Activated T-helper 1 cell treated with anti-CD3 and anti-CD28 coated beads, Interleukin-2, amount 50 U/mL, for 16 hours (primary cell): ENCODE measurements at regions not wholly inside any gene's neighbourhood (a gene's known extent, or its start where the extent isn't known, plus 50 kb on each side); places are given as distances from the start of the nearest gene placed in this dataset.
"Not testable (repeated sequence)": the region's sequence is repeated elsewhere in the genome, so short reads cannot be mapped to it uniquely, and the experiment has no call there.

Experiments used
- DNase-seq, 2 donors: peaks; one replicate each; pipeline ENCODE4 v3.0.0-alpha.2; 2020; ENCODE audit warnings: low read depth in 1 of 2, low spot score in 1 of 2

GRCh38 chr3:106116733-106117489 lies 248.1 kb upstream of the CBLB start:
- DNase-seq, result no peak

GRCh38 chr3:106117490-106117858 lies 248.7 kb upstream of the CBLB start:
- no peak for DNase-seq

- no peak for DNase-seq
These were observed 250.8 kb upstream of the CBLB start for GRCh38 chr3:106119614-106120082.

- DNase-seq, result no peak
These were observed 251.5 kb upstream of the CBLB start for GRCh38 chr3:106120356-106120755.

- DNase-seq, result no peak
These were observed 252.9 kb upstream of the CBLB start for GRCh38 chr3:106121491-106122289.

- DNase-seq, result no peak
These were observed 256.0 kb upstream of the CBLB start for GRCh38 chr3:106124818-106125217.

- DNase-seq, result no peak
These were observed 256.5 kb upstream of the CBLB start for GRCh38 chr3:106125321-106125720.

GRCh38 chr3:106126067-106126845 lies 257.4 kb upstream of the CBLB start:
- DNase-seq, result no peak

GRCh38 chr3:106126846-106127235 lies 258.0 kb upstream of the CBLB start:
- no peak for DNase-seq

- no peak for DNase-seq
These were observed 261.1 kb upstream of the CBLB start for GRCh38 chr3:106129939-106130338.

- DNase-seq, result no peak
These were observed 261.8 kb upstream of the CBLB start for GRCh38 chr3:106130384-106131198.

GRCh38 chr3:106135451-106136160 lies 266.8 kb upstream of the CBLB start:
- DNase-seq, result no peak

- DNase-seq, result no peak
These were observed 271.0 kb upstream of the CBLB start for GRCh38 chr3:106139826-106140225.

- no peak for DNase-seq
These were observed 271.6 kb upstream of the CBLB start for GRCh38 chr3:106140431-106140830.

GRCh38 chr3:106144030-106144429 lies 275.2 kb upstream of the CBLB start:
- DNase-seq, result no peak

- not testable (repeated sequence) for DNase-seq
These were observed 279.7 kb upstream of the CBLB start for GRCh38 chr3:106148440-106149082.

GRCh38 chr3:106157411-106157810 lies 288.6 kb upstream of the CBLB start:
- no peak for DNase-seq

- no peak for DNase-seq
These were observed 291.6 kb upstream of the CBLB start for GRCh38 chr3:106160396-106160795.

- DNase-seq, result no peak
These were observed 292.4 kb upstream of the CBLB start for GRCh38 chr3:106161246-106161645.

- DNase-seq, result no peak
These were observed 298.9 kb upstream of the CBLB start for GRCh38 chr3:106167728-106168127.
